Vagina (tissue), 2 donors: ENCODE measurements at regions not wholly inside any gene's neighbourhood (a gene's known extent, or its start where the extent isn't known, plus 50 kb on each side); places are given as distances from the start of the nearest gene placed in this dataset.

Source experiments
- POLR2A ChIP-seq, 2 donors: fragments of 450-650 bp; IDR thresholded peaks; one replicate each; pipeline ENCODE4 v1.6.1; 2017; ENCODE audit warnings: antibody characterized with exemption in 2 of 2, mild to moderate bottlenecking in 2 of 2, moderate library complexity in 2 of 2
- POLR2AphosphoS5 ChIP-seq, 2 donors: sonication (generic); formaldehyde crosslinking; IDR thresholded peaks; one replicate each; pipeline ENCODE4 v1.9.0; 2017; ENCODE audit warnings: antibody characterized with exemption in 2 of 2, mild to moderate bottlenecking in 2 of 2, low read depth in 1 of 2; ENCODE audit not compliant: insufficient read depth in 1 of 2
- TF ChIP-seq, protein P1 (sequence below), 3 experiments: fragments of 450-650 bp in 2 of 3; fragments of 200-600 bp in 1 of 3; sonication (generic) in 1 of 3; IDR thresholded peaks; one replicate each; pipeline ENCODE4 v1.5.1; 2017 to 2019; ENCODE audit warnings: antibody characterized with exemption in 3 of 3, mild to moderate bottlenecking in 2 of 3, moderate library complexity in 2 of 3

DNA sequence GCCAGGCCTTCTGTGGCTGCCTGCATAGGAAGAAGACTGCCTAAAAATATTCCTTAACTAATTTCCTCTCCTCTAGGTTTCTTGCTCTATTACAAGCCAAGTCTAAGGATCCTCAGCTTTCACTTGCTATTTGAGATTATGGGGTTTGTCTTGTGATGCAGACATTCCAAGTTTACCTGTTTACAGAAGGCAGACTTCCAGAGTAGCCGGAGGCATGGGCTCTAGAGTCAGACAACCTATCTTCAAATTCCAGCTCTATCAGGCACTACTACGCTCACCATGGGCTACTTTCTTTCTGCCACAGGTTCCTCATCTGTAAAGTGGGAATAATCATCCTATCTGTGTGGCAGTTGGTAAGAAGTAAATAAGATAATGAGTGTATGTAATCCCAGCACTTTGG is 95.6 kb upstream of the BCL6 start:
- TF ChIP-seq POLR2A (IDR thresholded peaks at IDR 0.05) (no peak), POLR2AphosphoS5 (IDR thresholded peaks at IDR 0.05; ENCODE audit: insufficient read depth in 1 of 2, low read depth in 1 of 2) (no peak)
- TF ChIP-seq, protein P1, sequence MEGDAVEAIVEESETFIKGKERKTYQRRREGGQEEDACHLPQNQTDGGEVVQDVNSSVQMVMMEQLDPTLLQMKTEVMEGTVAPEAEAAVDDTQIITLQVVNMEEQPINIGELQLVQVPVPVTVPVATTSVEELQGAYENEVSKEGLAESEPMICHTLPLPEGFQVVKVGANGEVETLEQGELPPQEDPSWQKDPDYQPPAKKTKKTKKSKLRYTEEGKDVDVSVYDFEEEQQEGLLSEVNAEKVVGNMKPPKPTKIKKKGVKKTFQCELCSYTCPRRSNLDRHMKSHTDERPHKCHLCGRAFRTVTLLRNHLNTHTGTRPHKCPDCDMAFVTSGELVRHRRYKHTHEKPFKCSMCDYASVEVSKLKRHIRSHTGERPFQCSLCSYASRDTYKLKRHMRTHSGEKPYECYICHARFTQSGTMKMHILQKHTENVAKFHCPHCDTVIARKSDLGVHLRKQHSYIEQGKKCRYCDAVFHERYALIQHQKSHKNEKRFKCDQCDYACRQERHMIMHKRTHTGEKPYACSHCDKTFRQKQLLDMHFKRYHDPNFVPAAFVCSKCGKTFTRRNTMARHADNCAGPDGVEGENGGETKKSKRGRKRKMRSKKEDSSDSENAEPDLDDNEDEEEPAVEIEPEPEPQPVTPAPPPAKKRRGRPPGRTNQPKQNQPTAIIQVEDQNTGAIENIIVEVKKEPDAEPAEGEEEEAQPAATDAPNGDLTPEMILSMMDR (IDR thresholded peaks at IDR 0.05) = no peak
